Smooth muscle cell (in vitro differentiated cells): ENCODE measurements at regions not wholly inside any gene's neighbourhood (a gene's known extent, or its start where the extent isn't known, plus 50 kb on each side); places are given as distances from the start of the nearest gene placed in this dataset.

ENCODE experiments used
- DNase-seq: peaks from one replicate; lab custom pipeline; 2025; ENCODE audit not compliant: unreplicated experiment; lab: John Stamatoyannopoulos, UW
- H2AFZ ChIP-seq: fragments of 200-600 bp; sonication (generic); 2 replicates; pipeline ENCODE4 v1.6.0; 2016; ENCODE audit warnings: antibody characterized with exemption, low read depth, mild to moderate bottlenecking
- H3F3A ChIP-seq: fragments of 200-600 bp; sonication (generic); 2 replicates; pipeline ENCODE4 v1.6.0; 2017; ENCODE audit warnings: antibody characterized with exemption, low read depth
- H3K27ac ChIP-seq: fragments of 200-600 bp; sonication (generic); 2 replicates; pipeline ENCODE4 v1.5.1; 2016; ENCODE audit warnings: low read depth, mild to moderate bottlenecking
- H3K27me3 ChIP-seq: fragments of 200-600 bp; sonication (generic); 2 replicates; pipeline ENCODE4 v1.6.1; 2016; ENCODE audit warnings: low read depth, mild to moderate bottlenecking
- H3K36me3 ChIP-seq: fragments of 200-600 bp; sonication (generic); 2 replicates; pipeline ENCODE4 v1.5.1; 2016; ENCODE audit warnings: low read depth
- H3K4me1 ChIP-seq: fragments of 200-600 bp; sonication (generic); 2 replicates; pipeline ENCODE4 v1.5.1; 2016; ENCODE audit warnings: low read depth
- H3K4me2 ChIP-seq: fragments of 200-600 bp; sonication (generic); 2 replicates; pipeline ENCODE4 v1.6.0; 2016; ENCODE audit warnings: mild to moderate bottlenecking
- H3K4me3 ChIP-seq: fragments of 200-600 bp; sonication (generic); 2 replicates; pipeline ENCODE4 v1.5.1; 2016; ENCODE audit warnings: mild to moderate bottlenecking
- H3K79me2 ChIP-seq: fragments of 200-600 bp; sonication (generic); 2 replicates; pipeline ENCODE4 v1.6.0; 2016; ENCODE audit warnings: low read depth, mild to moderate bottlenecking
- H3K9ac ChIP-seq: fragments of 200-600 bp; sonication (generic); 2 replicates; pipeline ENCODE4 v1.6.0; 2016; ENCODE audit warnings: low read depth
- H3K9me3 ChIP-seq: fragments of 200-600 bp; sonication (generic); replicated peaks from 2 replicates; pipeline ENCODE4 v1.5.1; 2016; ENCODE audit warnings: low read depth
- H4K20me1 ChIP-seq: fragments of 200-600 bp; sonication (generic); 2 replicates; pipeline ENCODE4 v1.6.0; 2016; ENCODE audit warnings: low read depth
- CTCF ChIP-seq: fragments of 200-600 bp; sonication (generic); IDR thresholded peaks from 2 replicates; pipeline ENCODE4 v1.5.1; 2017; ENCODE audit warnings: borderline replicate concordance, mild to moderate bottlenecking, antibody characterized with exemption; ENCODE audit not compliant: insufficient read depth, poor library complexity, severe bottlenecking
- WGBS: methylation state at CpG from one replicate; pipeline ENCODE4 v1.1.7; 2016; ENCODE audit warnings: low lambda C conversion rate; 5-methylcytosine and 5-hydroxymethylcytosine counted together

GRCh38 chr16:86917471-86918365, 339.4 kb downstream of the FOXL1 start:
- H2AFZ ChIP-seq, result no peak overlapping the region
- no peaks in the 10 kb centered on the region for H3K4me1 ChIP-seq
- H3F3A ChIP-seq, result no peaks in the 10 kb centered on the region
- no peaks in the 10 kb centered on the region for H3K79me2 ChIP-seq
- no peak for DNase-seq
- H3K4me2 ChIP-seq, result no peak overlapping the region
- H3K27me3 ChIP-seq, result no peaks in the 10 kb centered on the region
- H4K20me1 ChIP-seq, result no peaks in the 10 kb centered on the region
- no peak overlapping the region for H3K9ac ChIP-seq
- TF ChIP-seq CTCF, result no peak
- WGBS, result 95% methylated on average over 43 of the region's 45 CpGs
- H3K36me3 ChIP-seq, result no peaks in the 10 kb centered on the region
- no peak overlapping the region for H3K27ac ChIP-seq
- no peaks in the 10 kb centered on the region for H3K9me3 ChIP-seq
- H3K4me3 ChIP-seq, result no peak overlapping the region

- no peak for DNase-seq
- Histone ChIP-seq H3K27me3 (no peaks in the 10 kb centered on the region), H3K4me2 (no peak overlapping the region), H3K79me2 (no peaks in the 10 kb centered on the region), H3K36me3 (no peaks in the 10 kb centered on the region), H3F3A (no peaks in the 10 kb centered on the region), H3K9me3 (no peaks in the 10 kb centered on the region), H3K9ac (no peak overlapping the region), H4K20me1 (no peaks in the 10 kb centered on the region), H3K27ac (no peak overlapping the region), H2AFZ (no peak overlapping the region), H3K4me3 (no peak overlapping the region), H3K4me1 (no peaks in the 10 kb centered on the region)
- TF ChIP-seq CTCF, result no peak
- 86% methylated on average over 9 of the region's 9 CpGs for WGBS
Measured at GRCh38 chr16:86918637-86919036, 340.3 kb downstream of the FOXL1 start.

GRCh38 chr16:86919078-86919477, 340.7 kb downstream of the FOXL1 start:
- TF ChIP-seq CTCF, result no peak
- H4K20me1 ChIP-seq, result no peaks in the 10 kb centered on the region
- no peak for DNase-seq
- no peaks in the 10 kb centered on the region for H3K79me2 ChIP-seq
- no peaks in the 10 kb centered on the region for H3K4me1 ChIP-seq
- no peak overlapping the region for H2AFZ ChIP-seq
- H3K27me3 ChIP-seq, result no peaks in the 10 kb centered on the region
- WGBS, result 81% methylated on average over 12 of the region's 12 CpGs
- H3K27ac ChIP-seq, result no peak overlapping the region
- no peak overlapping the region for H3K4me3 ChIP-seq
- no peaks in the 10 kb centered on the region for H3K9me3 ChIP-seq
- H3K9ac ChIP-seq, result no peak overlapping the region
- no peaks in the 10 kb centered on the region for H3K36me3 ChIP-seq
- H3K4me2 ChIP-seq, result no peak overlapping the region
- no peaks in the 10 kb centered on the region for H3F3A ChIP-seq
